ENCODE measurements at regions not wholly inside any gene's neighbourhood (a gene's known extent, or its start where the extent isn't known, plus 50 kb on each side); places are given as distances from the start of the nearest gene placed in this dataset.

GRCh38 chr13:62702502-62702901, 1286.9 kb upstream of the PCDH20 start:
- Histone ChIP-seq H3K27me3 (ENCODE audit: low read depth) (no peaks in the 10 kb centered on the region), H3K4me1 (no peaks in the 10 kb centered on the region), H3K4me3 (no peak overlapping the region), H3K27ac (no peak overlapping the region), H3K36me3 (no peaks in the 10 kb centered on the region), H3K9me3 (no peaks in the 10 kb centered on the region)
- TF ChIP-seq, protein P1, sequence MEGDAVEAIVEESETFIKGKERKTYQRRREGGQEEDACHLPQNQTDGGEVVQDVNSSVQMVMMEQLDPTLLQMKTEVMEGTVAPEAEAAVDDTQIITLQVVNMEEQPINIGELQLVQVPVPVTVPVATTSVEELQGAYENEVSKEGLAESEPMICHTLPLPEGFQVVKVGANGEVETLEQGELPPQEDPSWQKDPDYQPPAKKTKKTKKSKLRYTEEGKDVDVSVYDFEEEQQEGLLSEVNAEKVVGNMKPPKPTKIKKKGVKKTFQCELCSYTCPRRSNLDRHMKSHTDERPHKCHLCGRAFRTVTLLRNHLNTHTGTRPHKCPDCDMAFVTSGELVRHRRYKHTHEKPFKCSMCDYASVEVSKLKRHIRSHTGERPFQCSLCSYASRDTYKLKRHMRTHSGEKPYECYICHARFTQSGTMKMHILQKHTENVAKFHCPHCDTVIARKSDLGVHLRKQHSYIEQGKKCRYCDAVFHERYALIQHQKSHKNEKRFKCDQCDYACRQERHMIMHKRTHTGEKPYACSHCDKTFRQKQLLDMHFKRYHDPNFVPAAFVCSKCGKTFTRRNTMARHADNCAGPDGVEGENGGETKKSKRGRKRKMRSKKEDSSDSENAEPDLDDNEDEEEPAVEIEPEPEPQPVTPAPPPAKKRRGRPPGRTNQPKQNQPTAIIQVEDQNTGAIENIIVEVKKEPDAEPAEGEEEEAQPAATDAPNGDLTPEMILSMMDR (IDR thresholded peaks at IDR 0.05), result no peak
- intact Hi-C loops (cut with DNase I), result no loop called here
- no peak for ATAC-seq
- no peak for DNase-seq

- Histone ChIP-seq H3K27me3 (ENCODE audit: low read depth) (no peaks in the 10 kb centered on the region), H3K4me1 (no peaks in the 10 kb centered on the region), H3K9me3 (no peaks in the 10 kb centered on the region), H3K4me3 (no peak overlapping the region), H3K27ac (no peak overlapping the region), H3K36me3 (no peaks in the 10 kb centered on the region)
- TF ChIP-seq, protein P1 (IDR thresholded peaks at IDR 0.05), result no peak
- intact Hi-C loops (cut with DNase I), result no loop called here
- ATAC-seq, result no peak
- DNase-seq, result no peak
Measured at GRCh38 chr13:62697701-62698100, 1282.1 kb upstream of the PCDH20 start.

GRCh38 chr13:62696490-62696889, 1280.8 kb upstream of the PCDH20 start:
- Histone ChIP-seq H3K36me3 (no peaks in the 10 kb centered on the region), H3K4me3 (no peak overlapping the region), H3K27me3 (ENCODE audit: low read depth) (no peaks in the 10 kb centered on the region), H3K27ac (no peak overlapping the region), H3K4me1 (no peaks in the 10 kb centered on the region), H3K9me3 (no peaks in the 10 kb centered on the region)
- ATAC-seq (no peak), DNase-seq (no peak)
- TF ChIP-seq, protein P1 (IDR thresholded peaks at IDR 0.05), result no peak
- intact Hi-C loops (cut with DNase I), result no loop called here

- H3K36me3 ChIP-seq, result no peaks in the 10 kb centered on the region
- no peak overlapping the region for H3K4me3 ChIP-seq
- no peak overlapping the region for H3K27ac ChIP-seq
- no peak for DNase-seq
- TF ChIP-seq, protein P1 (IDR thresholded peaks at IDR 0.05), result no peak
- H3K27me3 ChIP-seq (ENCODE audit: low read depth), result no peaks in the 10 kb centered on the region
- no peaks in the 10 kb centered on the region for H3K4me1 ChIP-seq
- intact Hi-C loops (cut with DNase I), result no loop called here
- ATAC-seq, result no peak
- H3K9me3 ChIP-seq, result no peaks in the 10 kb centered on the region
Measured at GRCh38 chr13:62687732-62688131, 1272.1 kb upstream of the PCDH20 start.

GRCh38 chr13:62684359-62684758, 1268.7 kb upstream of the PCDH20 start:
- Histone ChIP-seq H3K27ac (no peak overlapping the region), H3K27me3 (ENCODE audit: low read depth) (no peaks in the 10 kb centered on the region), H3K4me3 (no peak overlapping the region), H3K4me1 (no peaks in the 10 kb centered on the region), H3K9me3 (no peaks in the 10 kb centered on the region), H3K36me3 (no peaks in the 10 kb centered on the region)
- DNase-seq, result no peak
- TF ChIP-seq, protein P1 (IDR thresholded peaks at IDR 0.05), result no peak
- no peak for ATAC-seq
- intact Hi-C loops (cut with DNase I), result no loop called here

GRCh38 chr13:62682788-62683187, 1267.1 kb upstream of the PCDH20 start:
- H3K4me1 ChIP-seq, result no peaks in the 10 kb centered on the region
- H3K9me3 ChIP-seq, result no peaks in the 10 kb centered on the region
- no peak overlapping the region for H3K27ac ChIP-seq
- H3K36me3 ChIP-seq, result no peaks in the 10 kb centered on the region
- ATAC-seq (no peak), DNase-seq (no peak)
- intact Hi-C loops (cut with DNase I), result no loop called here
- no peaks in the 10 kb centered on the region for H3K27me3 ChIP-seq (ENCODE audit: low read depth)
- no peak overlapping the region for H3K4me3 ChIP-seq
- TF ChIP-seq, protein P1 (IDR thresholded peaks at IDR 0.05), result no peak

Measured in lower lobe of right lung (tissue), 2 donors.